Daoy (cell line): ENCODE measurements at regions not wholly inside any gene's neighbourhood (a gene's known extent, or its start where the extent isn't known, plus 50 kb on each side); places are given as distances from the start of the nearest gene placed in this dataset.

ENCODE experiments used
- DNase-seq: peaks from one replicate; pipeline ENCODE4 v3.0.0-alpha.2; 2015; ENCODE audit warnings: low read depth

DNA sequence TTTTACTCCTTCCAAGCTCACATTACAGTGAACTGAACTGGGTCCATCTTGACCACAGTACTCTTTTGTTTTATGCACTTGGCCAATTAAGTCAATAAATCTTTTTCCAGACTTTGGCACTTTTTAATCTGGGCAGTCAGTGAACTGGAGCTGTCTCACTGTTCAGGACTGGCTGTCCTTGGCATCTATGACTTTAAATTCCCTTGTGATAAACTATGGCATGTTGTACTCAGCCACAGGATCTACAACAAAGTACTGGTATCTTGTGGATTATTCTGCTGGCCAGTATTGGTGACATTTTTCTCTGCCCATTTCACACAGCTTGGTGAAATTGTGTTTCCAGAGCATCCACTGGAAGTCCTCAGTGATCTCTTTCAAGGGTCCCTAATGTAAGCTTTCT is 1144.8 kb upstream of the SEMA6A start:
- no peak for DNase-seq

DNA sequence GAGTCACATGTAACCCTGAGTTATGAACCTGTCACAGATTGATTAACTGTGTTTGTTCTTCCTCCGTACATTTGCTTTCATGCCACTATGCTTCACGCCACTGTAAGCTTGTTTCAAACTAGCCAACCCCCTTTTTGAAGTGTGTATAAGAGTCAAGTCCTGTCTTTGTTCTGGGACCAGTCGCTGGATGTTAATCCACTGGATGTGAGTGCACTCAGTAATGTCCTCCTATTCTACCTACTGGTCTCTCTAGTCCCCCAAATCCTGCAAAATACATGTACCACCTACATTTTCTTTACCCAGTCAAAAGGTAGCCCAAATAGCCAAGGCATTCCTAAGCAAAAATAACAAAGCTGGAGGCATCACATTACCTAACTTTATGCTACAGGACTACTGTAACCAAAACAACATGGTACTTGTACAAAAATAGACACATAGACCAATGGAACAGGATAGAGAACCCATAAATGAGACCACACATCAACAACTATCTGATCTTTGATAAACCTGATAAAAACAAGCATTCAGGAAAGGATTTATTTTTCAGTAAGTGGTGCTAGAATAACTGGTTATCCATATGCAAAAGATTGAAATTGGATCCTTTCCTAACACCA is 1139.1 kb upstream of the SEMA6A start:
- DNase-seq: no peak

DNA sequence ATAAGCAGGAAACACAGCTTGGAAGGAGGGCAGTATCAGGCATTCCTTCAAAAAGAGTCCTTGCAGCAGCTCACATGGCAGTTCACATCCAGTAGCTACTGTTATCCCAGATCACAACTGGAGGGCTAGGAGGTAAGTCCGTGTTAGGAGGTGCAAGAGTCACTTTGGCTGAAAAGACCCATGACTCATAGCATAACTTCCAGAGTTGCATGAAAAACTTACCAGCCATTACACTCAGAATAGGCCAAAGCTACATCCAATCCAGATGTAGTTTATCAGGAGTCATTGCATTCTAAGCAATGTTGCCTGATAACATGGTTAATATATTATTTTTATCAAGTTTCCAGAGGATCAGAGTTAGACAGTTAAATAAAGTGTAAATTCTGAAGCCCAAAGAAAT is 1126.4 kb upstream of the SEMA6A start:
- DNase-seq: no peak

DNA sequence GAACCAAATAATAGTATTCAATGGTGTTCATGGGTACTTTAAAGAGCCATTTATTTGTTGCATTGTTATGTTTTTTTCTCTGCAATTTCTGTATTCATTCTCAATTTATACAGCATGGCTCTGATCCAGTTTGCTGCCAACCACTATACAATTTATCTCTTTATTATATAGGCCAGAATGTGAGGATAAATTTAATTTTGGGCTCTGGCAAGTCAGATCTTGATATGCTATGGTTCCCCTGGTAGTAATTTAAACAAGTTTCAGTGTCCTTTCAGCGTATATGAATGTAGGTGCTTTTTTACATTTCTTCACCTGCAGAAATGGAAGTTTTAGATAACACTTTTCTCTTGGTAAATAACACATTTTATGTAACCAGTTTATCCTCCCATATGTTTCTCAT is 1118.0 kb upstream of the SEMA6A start:
- DNase-seq: no peak

DNA sequence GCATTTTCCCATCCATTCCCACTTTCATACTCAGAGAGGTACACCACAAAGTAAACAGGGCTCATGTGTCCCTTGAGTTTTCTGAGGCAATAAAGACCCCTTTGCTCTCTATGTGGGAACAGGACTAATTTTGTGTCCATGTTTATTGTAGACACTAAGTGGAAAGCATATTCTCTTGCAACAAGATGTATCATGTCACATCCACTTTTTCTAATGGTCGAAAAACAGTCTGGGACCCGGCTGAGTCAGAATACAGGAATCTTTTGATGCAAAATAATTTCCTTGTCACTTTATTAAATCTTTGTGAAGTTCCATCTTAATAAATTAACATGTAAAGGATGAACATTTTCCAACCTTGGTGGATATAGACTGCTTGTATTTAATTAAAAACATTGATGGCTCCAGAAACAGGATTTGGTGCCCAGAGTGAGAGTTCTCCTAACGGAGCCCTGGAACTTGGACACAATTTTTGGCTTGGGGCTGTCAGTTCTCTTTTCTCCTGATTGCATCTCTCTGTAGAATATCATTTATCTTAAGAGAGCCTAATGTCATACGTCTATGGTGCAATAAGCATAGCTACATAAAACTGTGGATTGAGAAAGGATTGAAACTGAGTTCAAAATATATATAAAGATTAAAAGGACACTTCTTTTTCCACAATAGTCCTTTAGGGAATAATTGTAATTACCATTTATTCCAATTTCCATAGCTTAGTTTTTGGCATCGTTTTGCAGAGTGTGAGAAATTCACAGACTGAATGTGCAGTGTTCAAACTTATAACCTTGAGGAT is 1116.7 kb upstream of the SEMA6A start:
- DNase-seq: no peak

DNA sequence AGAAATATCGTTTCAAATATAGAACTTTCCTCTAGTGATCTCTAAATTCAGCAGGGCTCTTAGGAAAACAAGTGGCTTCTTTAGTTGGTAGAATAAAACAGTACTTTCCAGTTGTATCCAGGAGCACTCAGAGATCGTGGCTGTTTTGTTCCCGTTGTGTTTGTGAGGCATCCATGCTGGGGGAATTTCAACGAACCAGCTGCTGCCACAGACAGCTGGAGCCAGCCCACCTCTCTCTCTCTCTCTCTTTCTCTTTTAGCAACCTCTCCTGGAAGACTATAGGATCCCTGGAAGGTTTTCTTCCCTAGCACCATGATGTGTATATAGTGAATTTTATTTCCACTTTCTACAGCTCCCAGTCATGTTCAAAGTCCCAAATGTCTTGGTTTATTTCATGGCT is 1116.0 kb upstream of the SEMA6A start:
- no peak for DNase-seq

DNA sequence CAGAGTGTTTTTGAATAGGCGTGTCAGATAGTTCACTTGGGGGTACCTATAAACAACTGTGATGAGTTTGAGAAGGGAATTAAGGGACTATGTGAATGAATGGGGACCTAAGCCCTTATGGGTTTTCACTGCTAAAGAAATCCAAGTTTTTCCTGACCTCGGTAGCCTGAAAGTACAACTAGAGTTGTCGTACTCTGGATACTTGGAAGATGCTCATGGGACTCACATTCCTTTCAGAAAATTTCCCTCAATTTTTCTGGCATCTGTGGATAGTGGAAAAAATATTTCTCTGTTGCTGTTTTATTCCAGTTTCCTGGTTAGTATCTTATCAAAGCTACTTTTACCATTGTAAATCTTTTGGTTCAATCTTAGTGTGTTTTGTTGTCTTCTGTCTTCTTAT is 1112.3 kb upstream of the SEMA6A start:
- no peak for DNase-seq

DNA sequence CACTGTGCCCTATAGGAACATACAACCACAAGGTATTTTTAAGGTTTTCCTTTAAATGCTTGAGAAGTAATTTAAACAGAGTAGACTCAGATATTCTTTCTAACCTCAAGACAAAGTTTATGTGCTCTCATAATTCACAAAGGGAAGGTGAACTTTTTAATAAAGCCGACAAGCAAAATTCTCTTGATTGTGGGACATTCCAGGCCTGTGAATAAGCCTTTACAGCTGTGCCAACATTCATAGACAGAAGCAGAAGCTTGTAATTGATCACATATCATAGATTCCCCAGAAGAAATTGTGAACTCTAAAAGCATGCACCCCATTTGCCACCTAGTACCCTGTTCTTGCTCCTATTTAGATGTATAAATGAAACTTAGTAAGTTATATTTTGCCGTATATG is 1107.8 kb upstream of the SEMA6A start:
- no peak for DNase-seq

DNA sequence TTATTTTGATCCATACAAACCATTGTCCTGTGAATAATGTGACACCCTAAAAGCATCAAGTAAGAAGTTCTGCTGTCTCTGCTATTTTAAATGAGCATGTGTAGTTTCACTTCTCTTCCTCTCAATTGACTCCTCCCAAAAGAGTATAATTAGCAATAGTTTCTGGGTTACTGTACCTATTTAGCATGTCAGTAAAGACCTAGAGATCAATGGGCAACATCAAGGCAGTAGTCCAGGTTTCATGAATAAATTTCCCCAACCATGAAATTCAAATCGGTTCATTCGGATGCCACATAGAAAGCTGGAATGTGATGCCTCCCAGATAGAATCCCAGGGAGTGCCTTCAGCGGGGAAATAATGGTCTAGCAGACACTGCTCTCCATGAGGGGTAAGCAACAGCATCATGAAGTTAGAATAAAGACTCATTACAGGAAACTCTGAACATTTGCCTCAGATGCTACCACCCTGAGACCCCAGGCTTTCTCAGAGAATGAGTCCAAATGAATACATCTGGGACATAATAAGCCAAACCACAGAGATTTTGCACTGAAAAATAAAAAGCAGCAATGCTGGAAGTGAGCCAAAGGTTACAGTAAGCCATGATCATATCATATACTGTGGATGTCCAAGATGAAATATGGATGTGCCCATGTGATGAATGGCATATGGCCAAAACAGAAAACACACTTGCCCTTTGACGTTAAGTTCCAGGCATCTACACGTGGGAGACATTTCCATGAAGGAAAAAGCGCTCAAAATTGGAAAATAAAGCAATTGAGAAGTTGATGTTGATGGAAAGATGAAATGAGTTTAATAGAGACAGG is 1107.0 kb upstream of the SEMA6A start:
- DNase-seq: no peak

DNA sequence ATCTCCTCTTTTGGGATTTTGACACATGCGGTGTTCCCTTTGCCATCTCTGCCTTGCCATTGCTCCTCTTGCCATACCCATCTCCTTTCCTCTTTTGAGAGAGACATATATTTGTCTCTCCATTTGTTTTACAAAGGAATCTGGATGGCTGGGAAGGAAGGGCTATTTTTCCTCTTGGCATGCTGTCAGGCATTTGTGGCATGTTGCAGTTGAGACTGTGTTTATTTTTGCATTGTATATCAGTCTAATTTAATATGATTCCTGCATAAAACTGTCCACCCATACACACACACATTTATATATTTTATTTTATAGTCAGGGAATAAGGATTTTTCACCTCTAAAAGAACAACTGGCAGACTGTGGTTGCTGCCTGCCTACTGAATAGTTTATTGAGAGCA is 1105.8 kb upstream of the SEMA6A start:
- DNase-seq: no peak

DNA sequence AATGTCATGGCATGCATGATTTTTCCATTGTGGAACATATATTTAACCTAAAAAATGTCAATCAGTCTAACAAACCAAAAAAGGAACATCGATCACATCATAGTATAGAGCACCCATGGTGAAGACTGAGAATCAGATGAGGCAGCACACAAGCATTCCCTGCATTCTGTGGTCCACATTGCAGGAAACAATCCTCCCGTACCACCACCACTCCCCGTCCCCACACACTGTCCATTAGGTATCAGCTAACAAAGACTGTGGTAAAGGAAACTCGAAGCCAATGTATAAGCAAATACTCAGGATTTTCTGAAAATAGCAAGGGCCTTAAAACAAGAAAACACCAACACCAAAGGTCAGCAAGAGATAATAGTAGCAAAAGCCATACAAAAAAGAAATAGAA is 1104.4 kb upstream of the SEMA6A start:
- no peak for DNase-seq

DNA sequence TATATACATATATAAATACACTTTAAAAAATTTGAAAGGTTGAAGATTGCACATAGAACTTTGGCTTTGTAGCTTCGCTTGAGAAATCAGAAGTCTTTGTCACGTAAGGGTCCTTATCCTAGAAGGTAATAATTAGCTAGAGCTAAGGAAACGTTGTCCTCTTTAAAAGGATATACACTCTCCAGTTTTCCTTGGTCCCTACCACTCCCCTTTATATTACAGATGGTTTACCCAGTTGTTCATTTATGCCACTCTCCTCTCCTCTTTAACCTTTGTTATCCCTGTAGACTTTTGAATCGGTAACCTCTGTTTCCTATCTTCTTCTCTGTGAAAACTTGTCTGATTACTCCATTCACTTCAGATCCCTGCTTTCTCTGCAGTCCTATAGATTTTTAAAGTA is 1101.0 kb upstream of the SEMA6A start:
- DNase-seq: no peak

DNA sequence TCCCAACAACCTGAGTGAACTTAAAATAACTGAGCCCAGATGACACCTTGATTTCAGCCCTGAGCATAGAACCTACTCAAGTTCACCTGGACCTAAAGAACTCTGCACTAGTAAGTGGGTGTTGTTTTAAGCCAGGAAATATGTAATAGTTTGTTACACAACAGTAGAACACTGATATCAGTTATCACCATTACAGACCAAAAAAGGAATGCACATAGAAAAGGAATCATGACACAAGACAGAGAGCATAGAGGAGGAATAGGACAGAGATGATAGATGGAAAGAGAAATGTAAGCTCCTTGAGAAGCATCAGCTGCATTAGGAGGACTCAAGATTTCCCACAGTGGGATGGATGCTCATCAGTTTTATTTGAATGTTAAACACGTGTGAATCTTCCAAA is 1096.9 kb upstream of the SEMA6A start:
- no peak for DNase-seq

DNA sequence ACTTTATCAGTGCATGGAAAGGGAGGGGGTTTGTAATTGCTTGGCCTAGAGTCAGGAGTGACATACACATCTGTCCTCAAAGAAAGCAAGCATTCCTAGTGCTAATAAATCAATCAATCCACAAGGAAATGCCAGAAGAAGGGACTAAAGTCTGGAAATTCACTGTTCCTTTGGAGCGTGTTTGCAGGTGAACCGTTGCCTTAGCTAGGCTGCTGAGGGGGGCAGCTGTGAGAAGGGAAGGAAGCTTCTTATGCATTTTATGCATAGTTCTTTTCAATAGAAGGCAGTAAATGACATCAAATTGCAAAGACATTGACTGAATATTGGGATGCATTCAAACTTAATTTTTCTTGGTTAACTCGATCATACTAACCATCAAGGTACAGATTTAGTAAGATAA is 1092.5 kb upstream of the SEMA6A start:
- no peak for DNase-seq

DNA sequence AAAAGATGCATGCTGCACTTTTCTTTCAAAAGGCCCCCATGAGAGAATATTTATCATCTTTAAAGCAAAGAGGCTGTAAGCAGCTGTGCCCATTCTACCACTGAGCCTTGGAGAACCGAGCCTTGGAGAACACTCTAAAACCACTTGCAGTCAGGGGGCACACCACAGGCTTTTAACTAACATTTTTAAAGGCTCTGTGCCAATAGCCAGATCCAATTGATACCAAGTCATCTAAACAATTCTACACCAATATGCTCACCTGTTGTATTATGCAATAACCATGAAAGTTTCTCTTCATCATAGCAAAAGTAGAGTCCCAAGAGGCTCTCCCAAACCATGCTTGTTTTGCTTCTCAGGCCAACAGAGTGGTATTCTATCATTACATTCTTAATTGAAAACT is 1090.5 kb upstream of the SEMA6A start:
- DNase-seq: no peak

DNA sequence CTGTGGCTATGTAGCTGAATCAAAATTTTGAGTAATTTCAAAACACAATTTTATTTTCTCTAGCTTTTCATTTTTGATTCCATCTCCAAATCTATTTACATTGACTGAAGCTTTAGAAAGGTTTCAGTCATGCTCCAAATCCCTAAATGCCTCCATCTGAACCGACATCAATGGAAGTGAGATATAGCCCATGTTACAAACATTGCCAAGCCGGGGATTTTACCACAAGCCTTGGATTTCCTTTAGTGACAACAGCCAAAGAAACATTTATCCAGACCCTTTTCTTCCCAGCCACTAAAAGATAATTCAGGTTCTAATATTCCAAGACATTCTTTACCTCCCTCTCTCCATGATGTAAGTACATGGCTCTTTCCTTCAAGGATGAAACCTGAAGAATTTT is 1087.7 kb upstream of the SEMA6A start:
- DNase-seq: no peak

DNA sequence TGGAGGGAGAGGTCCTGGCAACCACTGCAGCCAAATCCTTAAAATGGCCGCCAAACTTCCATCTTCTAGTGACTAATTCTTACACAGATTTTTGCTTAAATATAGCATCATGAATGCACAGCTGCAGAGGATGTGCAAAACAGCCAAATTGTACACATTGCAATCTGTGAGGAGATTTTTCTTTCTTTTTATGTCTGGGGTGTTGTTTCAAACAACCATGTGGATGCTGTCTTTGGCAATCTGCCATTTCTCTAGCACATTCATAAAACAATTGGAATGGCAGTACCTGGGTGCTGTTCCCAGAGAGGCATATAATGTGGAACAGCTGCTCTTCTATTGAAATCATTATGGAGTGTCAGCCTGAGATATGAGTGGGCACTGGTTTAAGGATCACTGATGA is 1082.9 kb upstream of the SEMA6A start:
- no peak for DNase-seq

DNA sequence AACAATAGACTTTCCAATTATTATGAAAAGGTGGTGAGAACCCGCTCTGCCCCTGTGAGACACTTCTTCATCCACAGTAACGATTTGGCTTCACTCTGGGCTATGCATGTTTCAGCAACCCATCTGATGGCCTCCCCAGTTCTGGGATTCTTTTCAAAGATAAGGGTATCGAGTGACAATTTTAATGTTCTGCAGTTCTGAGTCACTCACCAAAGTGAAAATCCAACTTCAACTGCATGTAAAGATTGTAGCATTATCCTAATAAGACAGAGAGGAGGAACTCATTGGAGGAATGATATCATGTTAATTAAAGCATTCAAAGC is 1078.3 kb upstream of the SEMA6A start:
- no peak for DNase-seq

DNA sequence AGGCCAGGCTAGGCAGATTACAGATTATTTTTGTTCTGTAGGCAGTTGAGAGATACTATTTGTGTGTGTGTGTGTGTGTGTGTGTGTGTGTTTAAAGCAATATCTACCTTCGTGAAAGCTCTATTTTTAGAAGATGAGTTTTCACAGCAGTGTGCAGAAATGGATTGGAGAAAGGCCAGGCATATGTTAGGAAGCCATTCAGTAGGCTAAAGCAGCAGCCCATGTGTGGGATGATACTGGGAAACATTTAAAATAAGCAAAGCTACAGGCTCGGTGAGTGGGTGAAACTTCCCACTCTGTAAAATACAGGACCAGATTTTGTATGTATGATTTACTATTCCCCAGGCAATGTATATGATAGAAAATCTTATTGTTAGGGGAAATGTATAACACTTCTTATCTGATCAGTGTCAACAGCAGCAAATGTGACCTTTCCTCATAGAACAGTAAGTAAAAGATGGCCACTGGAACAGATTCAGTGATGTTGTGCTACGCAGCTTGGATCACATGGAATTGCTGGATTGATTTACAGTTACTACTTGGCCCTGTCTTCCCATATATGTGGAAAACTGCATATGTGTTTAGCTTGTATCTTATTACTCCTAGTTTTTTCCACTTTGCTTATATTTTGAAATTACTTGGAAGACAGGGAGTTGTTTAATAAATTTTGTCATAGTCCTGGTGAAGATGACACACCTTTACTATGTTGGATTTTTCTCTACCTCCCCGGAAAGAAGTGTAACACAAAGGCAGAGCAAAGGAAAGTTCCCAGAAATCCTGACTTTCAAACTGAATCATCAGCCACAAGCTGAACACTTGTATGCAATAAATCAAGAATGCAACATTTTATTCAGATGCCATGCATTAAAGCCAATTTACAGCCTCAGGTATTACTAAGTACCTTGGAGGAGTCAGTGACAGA is 1077.7 kb upstream of the SEMA6A start:
- no peak for DNase-seq

DNA sequence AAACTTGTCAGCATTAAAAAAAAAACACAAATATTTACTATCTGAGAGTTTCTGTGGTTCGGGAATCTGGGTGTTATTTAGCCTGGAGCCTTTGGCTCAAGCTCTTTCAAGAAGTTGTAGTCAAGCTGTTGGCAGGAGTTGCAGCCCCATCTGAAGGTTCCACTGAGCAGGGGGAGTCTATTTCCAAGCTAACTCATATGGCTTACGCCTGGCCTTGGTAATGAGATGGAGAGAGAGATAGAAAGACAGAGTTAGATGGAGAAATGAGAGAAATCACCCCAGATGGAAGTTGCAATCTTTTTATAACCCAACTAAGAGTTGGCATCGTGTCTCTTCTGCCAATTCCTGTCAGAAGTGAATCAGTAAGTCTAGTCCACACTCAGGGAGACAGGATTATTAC is 1075.2 kb upstream of the SEMA6A start:
- no peak for DNase-seq

DNA sequence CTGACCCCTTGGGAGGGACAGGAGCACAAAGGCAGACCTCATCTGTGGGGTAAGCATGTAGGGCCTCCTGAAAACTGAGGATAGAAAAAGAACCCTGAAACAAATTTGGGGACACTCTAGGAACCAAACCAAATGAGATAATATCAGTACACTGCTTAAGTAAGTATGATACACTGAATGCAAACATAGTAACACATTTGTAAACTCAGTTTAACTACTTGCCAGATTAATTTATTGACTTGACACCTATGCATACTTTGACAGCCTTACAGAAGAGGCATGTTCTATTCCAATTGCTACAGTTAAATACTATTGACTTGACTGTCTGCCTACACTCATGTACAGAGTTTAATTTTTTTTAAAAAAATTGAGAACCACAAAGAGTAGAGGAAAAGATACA is 1070.8 kb upstream of the SEMA6A start:
- no peak for DNase-seq

DNA sequence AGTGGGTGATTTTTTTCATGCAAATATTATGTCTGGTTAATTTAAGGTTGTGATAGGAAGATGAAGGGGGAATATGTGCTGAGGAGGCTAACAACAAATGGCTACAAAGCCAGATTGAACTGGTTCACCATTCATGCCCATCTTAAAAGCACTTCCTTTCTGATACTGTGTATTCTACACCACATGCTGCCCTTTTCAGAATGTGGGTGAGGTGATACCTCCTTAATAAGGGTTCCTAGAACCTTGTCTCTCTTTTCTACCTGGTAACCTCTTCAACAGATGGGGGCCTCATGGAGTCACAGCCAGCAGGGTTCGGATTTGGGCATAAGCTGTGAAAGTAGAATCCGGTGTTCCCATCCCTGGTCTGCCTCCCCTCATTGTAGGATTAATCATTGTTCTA is 1064.0 kb upstream of the SEMA6A start:
- no peak for DNase-seq
